LNCAP (cell line): ENCODE measurements at regions not wholly inside any gene's neighbourhood (a gene's known extent, or its start where the extent isn't known, plus 50 kb on each side); places are given as distances from the start of the nearest gene placed in this dataset.

Experiments used
- CTCF ChIP-seq: fragments of 450-650 bp; IDR thresholded peaks from 2 replicates; pipeline ENCODE4 v1.5.1; 2017; ENCODE audit warnings: mild to moderate bottlenecking

DNA sequence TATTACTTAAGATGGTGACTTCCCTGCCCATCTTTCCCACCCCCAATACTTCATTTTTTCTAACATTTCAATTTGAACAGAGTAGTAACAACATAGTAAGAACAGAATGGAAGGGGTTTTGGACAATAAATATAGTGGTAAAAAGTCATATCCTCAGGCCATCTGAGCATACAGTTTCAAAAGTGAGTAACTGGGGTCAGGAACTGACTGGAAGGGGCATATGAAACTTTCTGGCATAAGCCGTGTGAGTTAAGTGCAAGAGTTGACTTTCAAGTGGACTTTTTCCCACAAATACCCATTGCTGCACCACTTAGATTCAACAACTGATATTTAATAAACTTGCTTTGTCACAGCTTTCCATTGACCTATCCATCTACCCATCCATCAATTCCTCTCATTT is 153.5 kb upstream of the IL12A start:
- no peak for TF ChIP-seq CTCF

DNA sequence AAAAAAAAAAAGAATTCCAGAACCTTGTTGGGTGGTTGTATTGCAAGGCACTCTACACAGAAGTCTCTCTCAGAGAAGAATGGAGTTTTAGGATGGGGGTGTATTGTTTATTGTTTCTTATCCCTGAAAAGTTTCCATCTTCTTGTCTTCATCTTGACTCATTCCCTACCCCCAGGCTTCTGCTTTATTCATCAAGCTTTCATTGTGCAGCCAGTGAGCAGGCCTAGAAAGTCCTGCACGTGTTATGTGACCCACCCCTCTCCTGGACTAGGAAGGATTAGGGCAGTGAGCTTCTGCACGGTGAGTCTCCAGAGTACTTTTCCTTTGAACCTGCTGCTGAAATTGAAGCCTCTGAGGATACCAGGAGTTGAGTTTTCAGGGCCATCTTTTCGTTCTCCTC is 150.9 kb upstream of the IL12A start:
- no peak for TF ChIP-seq CTCF

GRCh38 chr3:159838938-159839337 is 149.7 kb upstream of the IL12A start:
- no peak for TF ChIP-seq CTCF

DNA sequence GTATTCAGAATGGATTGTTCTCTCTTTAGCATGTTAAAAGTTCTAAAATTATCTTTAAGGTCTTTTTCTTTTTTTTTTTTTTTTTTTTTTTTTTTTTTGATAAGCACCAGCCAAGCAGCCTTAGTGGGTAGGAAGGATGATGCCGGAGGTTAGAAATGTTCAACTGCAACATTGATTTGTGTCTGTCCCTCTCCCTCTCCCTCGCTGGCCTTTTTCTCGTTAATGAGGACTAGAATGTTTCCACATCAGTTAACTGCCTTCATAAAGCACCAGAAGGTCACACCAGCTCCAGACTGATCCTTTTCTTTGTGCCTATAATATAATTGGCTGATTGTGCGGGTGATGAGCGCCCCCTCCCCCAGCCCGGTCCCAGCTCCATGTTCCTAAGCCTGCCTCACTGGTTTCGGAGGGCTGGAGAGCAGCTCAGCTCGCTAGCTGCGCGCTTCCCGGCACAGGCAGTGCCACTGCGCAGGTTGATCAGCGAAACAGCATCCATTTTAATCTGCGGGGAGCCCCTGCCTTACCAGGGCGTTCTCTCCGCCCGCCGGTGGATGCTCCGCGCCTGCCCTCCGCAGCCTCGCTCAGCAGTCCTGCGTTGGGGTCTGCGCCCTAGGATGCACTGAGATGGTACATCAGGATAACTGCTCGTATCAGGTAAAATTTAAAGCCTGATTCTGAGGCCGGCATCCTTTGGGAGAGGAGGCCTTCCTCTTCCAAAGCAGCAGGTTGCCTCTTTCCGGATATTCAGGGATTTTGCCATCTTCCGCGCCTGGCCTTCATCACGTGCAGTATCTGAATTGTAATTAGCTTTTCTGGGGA is 148.9 kb upstream of the IL12A start, which contains the start of gene SCHIP1:
TSS of gene SCHIP1 (plus strand) at position 301 of the 819 bp plus-strand sequence.
- no peak for TF ChIP-seq CTCF

DNA sequence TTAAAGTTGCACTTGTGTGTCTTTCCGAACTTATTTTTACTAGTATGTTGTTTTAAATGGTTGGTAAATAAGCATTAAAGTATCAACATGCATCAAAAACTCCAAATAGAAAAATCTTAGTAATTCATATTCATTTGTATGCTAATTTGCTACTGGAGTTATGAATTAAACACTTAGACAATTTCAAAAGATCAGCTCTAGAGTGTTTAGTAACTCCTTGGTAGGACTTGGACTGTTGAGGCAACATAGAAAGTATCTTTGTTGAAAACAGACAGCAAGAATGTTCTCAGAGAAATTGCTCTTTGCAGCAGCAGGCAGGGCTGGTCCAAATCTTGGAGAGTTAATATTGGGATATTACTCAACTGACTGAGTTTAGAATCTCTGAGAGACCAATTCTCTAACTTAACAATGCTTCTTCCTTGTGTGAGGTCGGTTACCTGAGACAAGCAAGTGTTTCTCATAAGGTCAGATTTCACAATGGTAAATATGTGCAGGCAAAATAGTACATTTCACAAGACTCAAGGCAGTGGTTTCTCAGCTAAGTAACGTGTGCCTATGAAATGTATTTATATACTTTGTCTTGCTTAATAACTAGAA is 147.8 kb upstream of the IL12A start:
- no peak for TF ChIP-seq CTCF

- TF ChIP-seq CTCF: no peak
Observed at GRCh38 chr3:159841766-159842165, 146.9 kb upstream of the IL12A start.

- no peak for TF ChIP-seq CTCF
Observed at GRCh38 chr3:159843840-159844730, 144.6 kb upstream of the IL12A start.
